Lower leg skin (tissue), 4 donors: ENCODE measurements at regions not wholly inside any gene's neighbourhood (a gene's known extent, or its start where the extent isn't known, plus 50 kb on each side); places are given as distances from the start of the nearest gene placed in this dataset.

ENCODE experiments used
- DNase-seq, 2 donors: peaks; one replicate each; pipeline ENCODE4 v3.0.0-alpha.2; 2019; ENCODE audit warnings: low spot score in 2 of 2
- H3K4me3 ChIP-seq: fragments of 200-600 bp; sonication (generic); 2 replicates; pipeline ENCODE4 v1.5.1; 2017; ENCODE audit warnings: mild to moderate bottlenecking, low read depth; ENCODE audit not compliant: poor library complexity, severe bottlenecking
- CTCF ChIP-seq, 3 donors: fragments of 450-650 bp; IDR thresholded peaks; one replicate each; pipeline ENCODE4 v1.5.1; 2016; ENCODE audit warnings: antibody characterized with exemption in 3 of 3, mild to moderate bottlenecking in 3 of 3, moderate library complexity in 2 of 3
- POLR2A ChIP-seq, 2 donors: fragments of 450-650 bp; IDR thresholded peaks; one replicate each; pipeline ENCODE4 v1.6.1; 2016 to 2017; ENCODE audit warnings: antibody characterized with exemption in 2 of 2, mild to moderate bottlenecking in 1 of 2, moderate library complexity in 1 of 2
- WGBS, 2 donors: methylation state at CpG; one replicate each; pipeline ENCODE4 v1.1.5; 2018; 5-methylcytosine and 5-hydroxymethylcytosine counted together
- intact Hi-C: fragments of 100-400 bp; cut with DNase I; formaldehyde crosslinking; loops from one replicate; pipeline ENCODE4 v1.15.0; 2023; ENCODE audit warnings: low total_unique reads

DNA sequence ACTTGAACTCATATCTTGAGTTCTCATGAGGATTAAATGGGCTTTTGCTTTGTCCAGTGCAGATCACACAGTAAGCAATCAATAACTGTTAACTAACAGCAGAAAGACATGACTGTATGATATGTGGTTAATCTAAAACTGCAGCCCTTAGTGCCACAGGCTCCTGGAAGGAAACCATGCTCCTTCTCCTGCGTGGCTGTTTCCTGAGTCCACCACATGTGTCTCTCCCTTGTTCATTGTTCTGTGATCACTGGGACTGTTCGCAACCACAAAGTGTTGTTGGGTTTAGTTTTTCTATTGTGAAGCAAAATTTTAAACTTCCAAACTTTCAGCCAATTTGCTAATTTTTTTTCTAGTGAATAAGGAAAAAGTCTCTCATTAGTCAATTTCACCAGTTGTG lies 130.9 kb upstream of the PTPRM start:
- H3K4me3 ChIP-seq = no peak overlapping the region
- no peak for TF ChIP-seq POLR2A (IDR thresholded peaks at IDR 0.05)
- no peak for TF ChIP-seq CTCF (IDR thresholded peaks at IDR 0.05)
- no peak for DNase-seq
- intact Hi-C loops = no loop called here
- WGBS, 2 donors = 67 to 68% methylated on average over 2 of the region's 2 CpGs

- DNase-seq = no peak
- no peak overlapping the region for H3K4me3 ChIP-seq
- WGBS, 2 donors = 44 to 56% methylated on average over 7 of the region's 7 CpGs
- TF ChIP-seq POLR2A (IDR thresholded peaks at IDR 0.05) = no peak
- TF ChIP-seq CTCF (IDR thresholded peaks at IDR 0.05) = no peak
- intact Hi-C loops = no loop called here
These were observed 129.2 kb upstream of the PTPRM start for GRCh38 chr18:7437870-7438269.

- intact Hi-C loops = no loop called here
- no peak for DNase-seq
- H3K4me3 ChIP-seq = no peak overlapping the region
- 68 to 75% methylated on average over 2 of the region's 2 CpGs for WGBS, 2 donors
- no peak for TF ChIP-seq CTCF (IDR thresholded peaks at IDR 0.05)
- no peak for TF ChIP-seq POLR2A (IDR thresholded peaks at IDR 0.05)
These were observed 128.5 kb upstream of the PTPRM start for GRCh38 chr18:7438646-7439045.

- H3K4me3 ChIP-seq = no peak overlapping the region
- intact Hi-C loops = no loop called here
- no peak for DNase-seq
- WGBS, 2 donors = 55 to 56% methylated on average over 2 of the region's 2 CpGs
- TF ChIP-seq CTCF (IDR thresholded peaks at IDR 0.05) = no peak
- TF ChIP-seq POLR2A (IDR thresholded peaks at IDR 0.05) = no peak
These were observed 119.6 kb upstream of the PTPRM start for GRCh38 chr18:7447318-7448028.

DNA sequence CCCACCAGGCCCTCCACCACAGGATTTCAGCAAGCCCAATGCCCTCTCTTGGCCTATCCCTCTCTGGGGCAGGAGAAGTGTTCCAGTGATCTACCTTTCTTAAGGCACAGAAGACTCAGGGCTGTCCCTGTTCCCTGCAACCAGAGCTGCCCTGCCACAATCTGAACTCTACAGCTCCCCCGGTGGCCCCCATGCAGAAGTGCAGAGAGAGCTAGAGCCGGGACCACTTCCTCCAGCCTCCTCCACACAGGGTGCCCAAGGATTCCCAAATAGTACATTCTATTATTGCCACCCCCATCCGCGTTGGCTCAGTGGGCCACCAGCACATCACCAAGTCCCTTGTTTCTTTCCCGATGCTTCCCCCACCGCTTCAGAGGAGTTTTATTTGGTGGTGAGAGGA lies 114.8 kb upstream of the PTPRM start:
- intact Hi-C loops = no loop called here
- no peak for DNase-seq

More for the DNA sequence above, 114.8 kb upstream of the PTPRM start:
- H3K4me3 ChIP-seq = no peak overlapping the region
- WGBS, 2 donors = 44 to 56% methylated on average over 6 of the region's 6 CpGs
- no peak for TF ChIP-seq POLR2A (IDR thresholded peaks at IDR 0.05)
- TF ChIP-seq CTCF (IDR thresholded peaks at IDR 0.05) = no peak
